ENCODE measurements at regions not wholly inside any gene's neighbourhood (a gene's known extent, or its start where the extent isn't known, plus 50 kb on each side); places are given as distances from the start of the nearest gene placed in this dataset.

- Histone ChIP-seq H3K27ac (no peak overlapping the region), H3K9me3 (no peaks in the 10 kb centered on the region), H3K4me1 (peaks cover 9% of the 10 kb centered on the region; the same call in 2 of the 3 replicates), H3K4me2 (no peak overlapping the region), H3K4me3 (no peak overlapping the region)
- ChIA-PET CTCF (no interaction called here), POLR2A (no interaction called here)
- TF ChIP-seq EHMT2 (IDR thresholded peaks at IDR 0.05; ENCODE audit: low read depth) = no peak
- TF ChIP-seq PHF8 (IDR thresholded peaks at IDR 0.05; ENCODE audit: borderline replicate concordance, low read depth) = no peak
- TF ChIP-seq, protein P1, sequence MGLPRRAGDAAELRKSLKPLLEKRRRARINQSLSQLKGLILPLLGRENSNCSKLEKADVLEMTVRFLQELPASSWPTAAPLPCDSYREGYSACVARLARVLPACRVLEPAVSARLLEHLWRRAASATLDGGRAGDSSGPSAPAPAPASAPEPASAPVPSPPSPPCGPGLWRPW (IDR thresholded peaks at IDR 0.05) = no peak
- TF ChIP-seq ZSCAN20 (CRISPR knock-in tag; IDR thresholded peaks at IDR 0.05) = no peak
- 81% methylated on average over 5 of the region's 5 CpGs for WGBS (ENCODE audit: missing lambda C conversion rate)
- no peak for FAIRE-seq
- DNase-seq (ENCODE audit: low read depth in 1 of 2, low spot score in 1 of 2) = no peak
- ATAC-seq = no peak
These were observed 61.2 kb downstream of the FAT3 start for GRCh38 chr11:92285776-92286175.

DNA sequence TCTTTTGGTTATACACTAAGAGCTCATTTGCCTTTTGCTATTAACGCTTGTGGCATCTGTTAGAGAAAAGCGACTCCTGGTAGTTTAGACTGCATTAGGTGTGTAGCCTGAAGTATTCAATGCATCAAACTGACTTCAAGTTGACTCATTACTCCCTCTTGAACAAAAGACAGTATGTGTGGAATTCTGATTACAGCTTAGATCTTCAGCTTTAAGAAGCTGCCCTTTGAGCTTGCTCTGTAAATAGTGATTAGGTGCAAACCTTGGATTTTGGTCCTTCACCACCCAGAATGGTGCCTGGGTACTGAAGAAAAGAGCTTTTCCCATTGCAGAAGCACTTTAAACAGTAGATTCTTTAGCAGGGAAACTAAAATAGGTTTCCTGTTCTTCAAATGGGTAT is 62.1 kb downstream of the FAT3 start:
- Histone ChIP-seq H3K4me1 (peaks cover 9% of the 10 kb centered on the region; the same call in 2 of the 3 replicates), H3K27ac (no peak overlapping the region), H3K4me2 (no peak overlapping the region; the same call in 2 of the 3 replicates), H3K9me3 (no peaks in the 10 kb centered on the region), H3K4me3 (no peak overlapping the region)
- TF ChIP-seq ESRRA (IDR thresholded peaks at IDR 0.05; ENCODE audit: borderline replicate concordance, low read length) (no peak), ZC3H11A (IDR thresholded peaks at IDR 0.05) (no peak), CEBPB (IDR thresholded peaks at IDR 0.05) (no peak), ELK1 (IDR thresholded peaks at IDR 0.05; ENCODE audit: low read depth, low read length) (no peak), RFX5 (IDR thresholded peaks at IDR 0.05) (no peak), FOXS1 (CRISPR knock-in tag; IDR thresholded peaks at IDR 0.05) (no peak), HOXB5 (CRISPR knock-in tag; IDR thresholded peaks at IDR 0.05) (no peak), CBX2 (IDR thresholded peaks at IDR 0.05; ENCODE audit: borderline replicate concordance, low read depth) (no peak), POLR2AphosphoS2 (conservative IDR thresholded peaks at IDR 0.05; ENCODE audit: low read length) (no peak), HOXA7 (CRISPR knock-in tag; IDR thresholded peaks at IDR 0.05) (no peak), MAZ (IDR thresholded peaks at IDR 0.05; ENCODE audit: borderline replicate concordance, low read depth, low read length) (no peak), ZSCAN20 (CRISPR knock-in tag; IDR thresholded peaks at IDR 0.05) (no peak), SMC3 (IDR thresholded peaks at IDR 0.05) (no peak), POLR2A (IDR thresholded peaks at IDR 0.05; ENCODE audit: low read length) (no peak), CHD2 (IDR thresholded peaks at IDR 0.05; ENCODE audit: low read length, partially characterized antibody) (no peak), CTCF (IDR thresholded peaks at IDR 0.05) (no peak), GATA3 (IDR thresholded peaks at IDR 0.05; ENCODE audit: borderline replicate concordance) (no peak), MAX (IDR thresholded peaks at IDR 0.05) (no peak), JUNB (IDR thresholded peaks at IDR 0.05) (no peak)
- TF ChIP-seq, protein P2, sequence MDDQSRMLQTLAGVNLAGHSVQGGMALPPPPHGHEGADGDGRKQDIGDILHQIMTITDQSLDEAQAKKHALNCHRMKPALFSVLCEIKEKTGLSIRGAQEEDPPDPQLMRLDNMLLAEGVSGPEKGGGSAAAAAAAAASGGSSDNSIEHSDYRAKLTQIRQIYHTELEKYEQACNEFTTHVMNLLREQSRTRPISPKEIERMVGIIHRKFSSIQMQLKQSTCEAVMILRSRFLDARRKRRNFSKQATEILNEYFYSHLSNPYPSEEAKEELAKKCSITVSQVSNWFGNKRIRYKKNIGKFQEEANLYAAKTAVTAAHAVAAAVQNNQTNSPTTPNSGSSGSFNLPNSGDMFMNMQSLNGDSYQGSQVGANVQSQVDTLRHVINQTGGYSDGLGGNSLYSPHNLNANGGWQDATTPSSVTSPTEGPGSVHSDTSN (IDR thresholded peaks at IDR 0.05) = no peak
- ChIA-PET POLR2A (no interaction called here), CTCF (no interaction called here)
- WGBS (ENCODE audit: missing lambda C conversion rate) = 76% methylated on average over 2 of the region's 2 CpGs
- ATAC-seq (no peak), FAIRE-seq (no peak), DNase-seq (ENCODE audit: low read depth in 1 of 2, low spot score in 1 of 2) (no peak)
